T-helper 1 cell treated with Interleukin-12 subunit alpha and Interleukin-12 subunit beta and Interleukin-4 antibody, amounts not matched to agents 30 ng/mL and 1 ng/mL, for 36 hours (primary cell): ENCODE measurements at regions not wholly inside any gene's neighbourhood (a gene's known extent, or its start where the extent isn't known, plus 50 kb on each side); places are given as distances from the start of the nearest gene placed in this dataset.
"Not testable (repeated sequence)": the region's sequence is repeated elsewhere in the genome, so short reads cannot be mapped to it uniquely, and the experiment has no call there.

Source experiments
- intact Hi-C: fragments of 100-400 bp; cut with micrococcal nuclease; formaldehyde crosslinking; loops from one replicate; pipeline ENCODE4 v1.15.1; 2024

GRCh38 chr4:38328989-38329729, 334.8 kb upstream of the KLF3 start:
- intact Hi-C loops: no loop called here

DNA sequence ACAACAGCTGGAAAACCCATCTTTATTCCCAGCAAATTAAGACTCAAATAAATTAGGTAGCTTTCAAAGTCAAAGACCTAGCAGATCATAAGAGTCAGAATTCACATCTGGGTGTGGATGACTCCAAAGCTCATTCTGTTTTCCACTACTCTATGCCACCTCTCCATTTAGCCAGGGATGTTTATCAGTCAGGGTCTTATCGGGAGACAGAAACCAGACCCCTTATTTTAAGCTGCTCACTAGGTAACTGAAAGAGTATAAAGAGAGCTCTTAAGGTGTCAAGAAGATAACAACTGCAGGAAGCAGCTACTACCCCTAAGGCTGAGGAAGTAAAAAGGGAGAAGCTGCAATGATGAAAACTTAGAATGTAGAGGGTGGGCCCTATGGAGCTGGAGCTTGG, 333.7 kb upstream of the KLF3 start:
- intact Hi-C loops: no loop called here

GRCh38 chr4:38330936-38331335, 333.1 kb upstream of the KLF3 start:
- intact Hi-C loops: no loop called here

- intact Hi-C loops: no loop called here
Observed at GRCh38 chr4:38332699-38333098, 331.3 kb upstream of the KLF3 start.

DNA sequence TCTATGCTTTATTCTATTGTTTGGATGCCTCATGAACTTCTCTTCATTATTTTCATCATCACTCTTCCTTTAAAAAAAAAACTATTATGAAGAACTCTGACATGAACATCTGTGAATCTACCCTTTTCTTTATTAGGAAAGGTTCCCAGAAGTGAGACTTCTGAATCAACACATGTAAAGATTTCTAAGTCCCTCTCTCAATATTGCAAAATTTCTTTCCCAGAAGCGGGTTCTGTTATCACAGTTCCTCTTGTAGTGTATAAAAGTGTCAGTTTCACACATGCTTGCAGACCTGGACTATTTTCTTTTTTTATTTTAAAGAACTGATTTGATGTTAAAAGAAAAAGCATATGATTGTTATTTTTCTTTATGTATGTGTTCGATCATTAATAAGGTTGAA, 330.8 kb upstream of the KLF3 start:
- intact Hi-C loops: no loop called here

DNA sequence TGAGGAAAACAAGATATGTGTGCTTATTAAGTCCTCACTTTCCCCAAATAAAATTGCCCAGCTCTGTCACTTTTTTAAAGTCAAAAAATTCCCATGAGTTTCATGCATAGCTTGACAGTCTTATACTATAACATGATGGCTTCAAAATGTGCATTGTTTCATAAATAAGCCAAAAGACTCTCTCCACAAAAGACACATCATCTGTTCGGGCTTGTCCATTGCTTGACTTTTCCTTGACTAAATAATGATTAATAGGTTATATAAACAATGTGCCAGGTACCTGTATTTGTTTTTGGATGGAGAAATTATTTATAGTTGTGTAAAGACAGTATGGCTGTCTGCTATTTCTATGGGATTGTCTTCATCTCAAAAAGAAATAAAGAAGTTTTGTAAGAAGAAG, 329.2 kb upstream of the KLF3 start:
- intact Hi-C loops: loop anchor here (1.0 to 2.0 kb wide), 2 partner anchors 16 to 24 kb away; no protein-coding TSS in a partner anchor

DNA sequence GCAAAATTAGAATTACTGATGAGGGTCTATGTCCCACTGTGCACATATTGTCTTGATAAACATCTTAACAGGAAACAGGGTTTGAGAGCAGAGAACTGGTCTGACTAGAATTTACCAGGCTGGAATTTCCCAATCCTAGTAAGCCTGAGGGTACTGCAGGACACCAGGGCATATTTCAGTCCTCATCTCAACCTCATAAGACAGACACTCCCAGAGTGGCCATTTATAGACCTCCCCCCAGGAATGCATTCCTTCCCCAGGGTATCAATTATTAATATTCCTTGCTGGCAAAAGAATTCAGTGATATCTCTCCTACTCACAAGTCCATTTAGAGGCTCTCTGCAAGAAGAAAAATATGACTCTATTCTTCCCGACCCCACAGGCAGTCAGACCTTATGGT, 325.1 kb upstream of the KLF3 start:
- intact Hi-C loops: not testable (repeated sequence)

DNA sequence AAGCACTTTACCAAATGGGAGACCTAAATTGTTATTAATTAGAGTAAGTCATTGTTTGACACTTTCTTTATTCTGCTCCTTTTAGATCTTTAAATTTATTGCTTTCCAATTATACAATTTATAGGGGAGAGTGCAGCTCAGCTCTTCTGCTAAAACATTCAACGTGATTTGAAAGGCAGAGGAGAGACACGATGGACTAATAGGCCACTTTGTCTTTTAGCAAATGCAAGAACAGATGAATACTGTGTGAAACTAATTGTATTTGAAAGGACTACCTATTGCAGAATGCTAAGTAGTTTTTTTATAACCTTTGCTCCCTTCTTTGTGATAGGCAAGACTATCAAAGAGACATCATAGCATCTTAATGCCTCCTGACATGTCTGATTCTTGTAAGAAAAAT, 320.4 kb upstream of the KLF3 start:
- intact Hi-C loops: no loop called here

GRCh38 chr4:38344929-38345328, 319.1 kb upstream of the KLF3 start:
- intact Hi-C loops: no loop called here

- intact Hi-C loops: no loop called here
Observed at GRCh38 chr4:38347251-38347650, 316.7 kb upstream of the KLF3 start.

GRCh38 chr4:38354421-38354820, 309.6 kb upstream of the KLF3 start:
- intact Hi-C loops: no loop called here

- intact Hi-C loops: no loop called here
Observed at GRCh38 chr4:38354872-38355271, 309.1 kb upstream of the KLF3 start.

- intact Hi-C loops: no loop called here
Observed at GRCh38 chr4:38356686-38357085, 307.3 kb upstream of the KLF3 start.

- intact Hi-C loops: no loop called here
Observed at GRCh38 chr4:38357546-38357945, 306.5 kb upstream of the KLF3 start.

GRCh38 chr4:38359113-38359512, 304.9 kb upstream of the KLF3 start:
- intact Hi-C loops: no loop called here

DNA sequence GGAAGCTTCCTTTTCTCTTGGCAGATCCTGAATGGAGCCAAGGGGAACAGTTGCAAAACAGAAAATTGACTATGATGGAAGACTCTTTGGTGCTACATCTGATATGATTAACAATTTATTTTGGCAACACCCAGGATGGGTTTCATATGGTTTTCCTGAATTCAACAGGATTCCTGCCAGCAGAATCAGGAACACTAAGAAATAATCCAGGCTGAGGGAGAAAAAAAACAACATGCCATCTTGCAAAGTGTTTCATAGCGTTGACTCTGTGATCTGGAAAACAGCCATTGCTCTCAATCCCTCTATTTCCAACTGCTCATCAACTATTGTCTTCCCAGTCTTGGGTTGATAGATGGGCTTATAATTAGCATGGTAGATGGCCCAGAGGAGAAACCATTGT, 303.8 kb upstream of the KLF3 start:
- intact Hi-C loops: no loop called here

- intact Hi-C loops: no loop called here
Observed at GRCh38 chr4:38364383-38364963, 299.5 kb upstream of the KLF3 start.

DNA sequence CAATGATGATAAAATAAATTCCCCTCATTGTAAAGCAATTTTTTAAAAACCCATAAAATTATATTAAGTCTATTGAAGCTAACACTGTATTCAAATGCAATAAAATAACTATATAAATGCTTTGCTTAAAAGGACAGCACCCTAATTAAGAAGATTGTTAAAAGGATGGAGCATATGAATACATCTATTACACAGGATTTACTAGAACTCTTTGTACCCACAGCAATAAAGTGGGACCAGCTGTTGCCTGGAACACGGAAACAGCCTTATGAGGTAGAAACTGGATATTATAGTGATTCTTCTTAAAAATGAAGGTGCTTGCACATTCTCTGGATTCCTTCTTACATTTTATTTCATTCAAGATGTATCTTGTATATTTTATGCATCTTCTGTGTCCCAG, 298.7 kb upstream of the KLF3 start:
- intact Hi-C loops: no loop called here

DNA sequence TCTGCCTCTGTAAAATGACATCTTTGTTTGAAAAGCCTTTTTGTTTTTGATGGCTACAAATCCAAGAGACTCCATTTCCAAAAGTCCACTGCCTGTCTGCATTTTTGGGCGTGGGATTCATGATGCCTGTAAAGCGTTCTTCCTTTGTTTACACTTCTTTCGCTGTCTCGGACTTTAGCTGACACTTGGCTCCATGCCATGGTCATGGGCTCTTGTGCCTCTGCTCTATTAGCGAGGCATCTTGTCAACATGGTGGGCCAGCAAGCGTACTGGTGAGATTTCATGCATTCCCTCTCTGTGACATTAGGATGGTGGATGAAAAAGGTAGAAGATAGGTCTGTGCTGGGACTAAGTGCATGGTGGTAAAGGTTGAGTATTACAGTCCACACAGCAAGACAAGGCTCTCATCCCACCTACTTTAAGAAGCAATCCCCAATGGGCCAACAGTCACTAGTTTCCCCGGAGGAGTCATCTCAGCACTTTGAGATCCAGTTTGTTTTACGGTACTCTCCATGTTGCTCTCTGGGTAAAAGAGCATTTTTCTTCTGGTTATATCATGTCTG, 298.2 kb upstream of the KLF3 start:
- intact Hi-C loops: no loop called here

DNA sequence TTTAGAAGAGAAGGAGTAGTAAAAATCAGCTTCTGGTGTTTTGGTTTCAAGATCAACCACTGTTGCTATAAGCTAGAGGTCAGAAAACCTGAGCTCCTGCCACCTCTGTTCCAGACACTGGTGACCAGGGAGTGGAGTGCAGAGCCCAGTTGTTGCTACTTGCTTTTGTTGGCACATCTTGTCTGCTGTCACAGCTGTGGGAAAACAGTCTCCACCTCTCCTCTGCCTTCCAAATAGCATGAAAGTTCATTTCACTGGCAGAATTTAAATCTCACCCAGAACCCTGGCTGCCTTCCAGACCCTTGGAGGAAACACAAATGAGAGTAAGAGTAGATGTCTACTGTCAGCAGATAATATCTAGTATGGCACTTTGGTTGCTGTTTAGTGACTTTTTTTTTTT, 297.5 kb upstream of the KLF3 start:
- intact Hi-C loops: no loop called here

GRCh38 chr4:38366997-38367396, 297.0 kb upstream of the KLF3 start:
- intact Hi-C loops: no loop called here

DNA sequence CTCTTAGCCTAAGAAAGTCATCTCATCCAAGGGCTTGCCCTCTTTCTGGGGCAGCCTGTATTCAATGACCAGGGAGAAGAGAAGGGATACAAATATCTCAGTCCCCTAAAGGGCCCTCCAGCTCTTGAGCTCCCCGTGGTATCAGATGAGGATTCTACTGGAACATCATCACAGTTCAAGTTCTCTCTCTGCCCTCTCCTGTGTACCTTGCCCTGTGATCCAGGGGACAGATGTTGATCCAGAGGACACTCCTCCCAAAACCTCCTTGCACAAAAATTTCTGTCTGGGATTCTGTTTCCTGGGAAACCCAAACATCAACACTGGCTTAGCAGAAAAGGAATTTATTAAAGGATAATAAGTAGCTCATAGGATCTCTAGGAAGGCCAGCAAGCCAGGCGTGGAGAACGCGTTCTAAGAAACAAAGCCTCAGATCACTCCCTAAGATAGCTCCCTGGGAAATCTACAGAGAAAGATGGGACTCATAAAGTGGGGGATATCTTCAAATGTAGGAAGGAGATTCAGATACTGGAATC, 296.3 kb upstream of the KLF3 start:
- intact Hi-C loops: no loop called here

DNA sequence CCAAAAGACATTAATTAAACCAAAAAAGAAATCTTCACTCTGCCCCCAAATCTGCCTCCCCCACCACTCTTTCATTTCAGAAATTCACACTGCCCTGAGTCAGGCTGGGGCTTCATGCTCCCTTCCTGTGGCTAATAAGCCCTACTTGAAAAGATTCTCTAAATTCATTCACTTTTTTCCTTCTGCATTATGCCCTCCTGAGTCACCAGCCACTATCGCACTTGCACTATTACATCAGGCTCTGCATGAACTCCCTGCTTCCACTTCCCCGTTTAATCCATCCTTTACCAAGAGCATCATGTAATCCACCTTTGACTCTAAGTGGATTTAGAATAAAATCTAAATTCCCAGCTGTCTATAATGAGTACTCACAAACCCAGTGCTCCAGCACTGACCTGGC, 295.4 kb upstream of the KLF3 start:
- intact Hi-C loops: no loop called here
